PC-3 (cell line): ENCODE measurements at regions not wholly inside any gene's neighbourhood (a gene's known extent, or its start where the extent isn't known, plus 50 kb on each side); places are given as distances from the start of the nearest gene placed in this dataset.

Experiments used
- ATAC-seq: fragments of 200-7000 bp; cut with Tn5 transposase; 2 replicates; pipeline ENCODE4 v1.9.1; 2020; ENCODE audit warnings: mild to moderate bottlenecking, moderate library complexity
- BruUV-seq: library from RNA; stranded (reverse); fragments of 400-500 nt; replicated peaks from 2 replicates; lab custom pipeline; 2021; lab: Mats Ljungman, UMichigan
- CTCF ChIA-PET: fragments of 300-600 bp; sonication (Branson Sonifier 250); formaldehyde crosslinking; loops from one replicate; lab custom pipeline; 2022; ENCODE audit warnings: antibody characterized with exemption; lab: Charles Lee
- POLR2A ChIA-PET: fragments of 300-600 bp; sonication (Branson Sonifier 250); formaldehyde crosslinking; loops from one replicate; lab custom pipeline; 2022; ENCODE audit warnings: antibody characterized with exemption; ENCODE audit not compliant: unreplicated experiment; lab: Charles Lee
- DNase-seq: peaks from one replicate; pipeline ENCODE4 v3.0.0-alpha.2; 2015
- H2AFZ ChIP-seq: fragments of 300-600 bp; sonication (generic); 2 replicates; pipeline ENCODE4 v1.6.0; 2016; ENCODE audit warnings: antibody characterized with exemption, low read length
- H3F3A ChIP-seq: fragments of 300-600 bp; sonication (generic); one replicate; pipeline ENCODE4 v1.6.0; 2017; ENCODE audit warnings: antibody characterized with exemption, low read length, control low read depth, mild to moderate bottlenecking; ENCODE audit not compliant: unreplicated experiment
- H3K27ac ChIP-seq: fragments of 300-600 bp; sonication (generic); 2 replicates; pipeline ENCODE4 v1.5.1; 2016; ENCODE audit warnings: mild to moderate bottlenecking, low read length
- H3K27me3 ChIP-seq: fragments of 300-600 bp; sonication (generic); 2 replicates; pipeline ENCODE4 v1.6.1; 2016; ENCODE audit warnings: low read length, mixed read lengths
- H3K36me3 ChIP-seq: fragments of 300-600 bp; sonication (generic); 2 replicates; pipeline ENCODE4 v1.6.1; 2016; ENCODE audit warnings: low read depth, mixed run types, low read length, mixed read lengths
- H3K4me1 ChIP-seq: fragments of 300-600 bp; sonication (generic); 2 replicates; pipeline ENCODE4 v1.5.1; 2016; ENCODE audit warnings: low read length; ENCODE audit not compliant: insufficient read depth
- H3K4me2 ChIP-seq: fragments of 300-600 bp; sonication (generic); 2 replicates; pipeline ENCODE4 v1.6.0; 2016; ENCODE audit warnings: low read length
- H3K4me3 ChIP-seq: fragments of 300-600 bp; sonication (generic); 2 replicates; pipeline ENCODE4 v1.5.1; 2016; ENCODE audit warnings: mild to moderate bottlenecking, low read length, mixed read lengths
- H3K79me2 ChIP-seq: fragments of 300-600 bp; sonication (generic); 2 replicates; pipeline ENCODE4 v1.6.1; 2017; ENCODE audit warnings: low read length, mixed read lengths
- H3K9ac ChIP-seq: fragments of 300-600 bp; sonication (generic); 2 replicates; pipeline ENCODE4 v1.6.0; 2016; ENCODE audit warnings: mild to moderate bottlenecking, low read length
- H3K9me2 ChIP-seq: fragments of 300-600 bp; sonication (generic); replicated peaks from 2 replicates; pipeline ENCODE4 v1.6.1; 2016; ENCODE audit warnings: mixed run types, low read length, mixed read lengths
- H3K9me3 ChIP-seq: fragments of 300-600 bp; sonication (generic); 2 replicates; pipeline ENCODE4 v1.6.1; 2016; ENCODE audit warnings: low read length, mixed read lengths
- H4K20me1 ChIP-seq: fragments of 300-600 bp; sonication (generic); 2 replicates; pipeline ENCODE4 v1.6.1; 2016; ENCODE audit warnings: low read length, mixed read lengths
- CTCF ChIP-seq: fragments of 300-600 bp; sonication (generic); conservative IDR thresholded peaks from 2 replicates; pipeline ENCODE4 v1.5.1; 2017; ENCODE audit warnings: antibody characterized with exemption, low read depth, mild to moderate bottlenecking, low read length
- EZH2 ChIP-seq: fragments of 300-600 bp; sonication (generic); IDR thresholded peaks from one replicate; pipeline ENCODE4 v1.6.1; 2017; ENCODE audit warnings: antibody characterized with exemption, mild to moderate bottlenecking, low read length; ENCODE audit not compliant: unreplicated experiment
- EZH2phosphoT487 ChIP-seq: fragments of 300-600 bp; sonication (generic); IDR thresholded peaks from 2 replicates; pipeline ENCODE4 v1.6.1; 2018; ENCODE audit warnings: mild to moderate bottlenecking, antibody characterized with exemption, low read length, borderline replicate concordance
- intact Hi-C: fragments of 100-400 bp; cut with micrococcal nuclease; formaldehyde crosslinking; loops from 2 replicates; pipeline ENCODE4 v1.9.0; 2023

GRCh38 chr15:69887553-69887952 is 210.2 kb downstream of the TLE3 start:
- no peaks in the 10 kb centered on the region for H4K20me1 ChIP-seq
- no peaks in the 10 kb centered on the region for H3K9me2 ChIP-seq
- H3K79me2 ChIP-seq: no peaks in the 10 kb centered on the region
- ATAC-seq (no peak), DNase-seq (no peak)
- intact Hi-C loops: no loop called here
- TF ChIP-seq EZH2 (no peak), EZH2phosphoT487 (no peak), CTCF (no peak)
- no peaks in the 10 kb centered on the region for H3K4me1 ChIP-seq
- H2AFZ ChIP-seq: no peak overlapping the region
- no peak overlapping the region for H3K4me2 ChIP-seq
- no peaks in the 10 kb centered on the region for H3K9me3 ChIP-seq
- H3F3A ChIP-seq: no peaks in the 10 kb centered on the region
- no peak overlapping the region for H3K9ac ChIP-seq
- no peak overlapping the region for H3K27ac ChIP-seq
- BruUV-seq: no TSS peak
- ChIA-PET POLR2A (no interaction called here), CTCF (no interaction called here)
- H3K27me3 ChIP-seq: peaks cover 28% of the 10 kb centered on the region
- H3K36me3 ChIP-seq: no peaks in the 10 kb centered on the region
- no peak overlapping the region for H3K4me3 ChIP-seq

- Histone ChIP-seq H3K9me3 (no peaks in the 10 kb centered on the region), H3K27ac (no peak overlapping the region), H3K9ac (no peak overlapping the region), H3K27me3 (peaks cover 36% of the 10 kb centered on the region), H3K9me2 (no peaks in the 10 kb centered on the region), H4K20me1 (no peaks in the 10 kb centered on the region), H3K36me3 (no peaks in the 10 kb centered on the region), H3K4me2 (no peak overlapping the region), H3K4me3 (no peak overlapping the region), H2AFZ (no peak overlapping the region), H3F3A (no peaks in the 10 kb centered on the region), H3K4me1 (no peaks in the 10 kb centered on the region), H3K79me2 (no peaks in the 10 kb centered on the region)
- BruUV-seq: no TSS peak
- ChIA-PET POLR2A (no interaction called here), CTCF (no interaction called here)
- ATAC-seq (no peak), DNase-seq (no peak)
- TF ChIP-seq EZH2phosphoT487 (no peak), EZH2 (no peak), CTCF (no peak)
- intact Hi-C loops: no loop called here
Measured at GRCh38 chr15:69888406-69888805, 209.3 kb downstream of the TLE3 start.

GRCh38 chr15:69891070-69891536 is 206.6 kb downstream of the TLE3 start:
- Histone ChIP-seq H3K79me2 (no peaks in the 10 kb centered on the region), H3K9me3 (no peaks in the 10 kb centered on the region), H3K36me3 (no peaks in the 10 kb centered on the region), H2AFZ (no peak overlapping the region), H3F3A (no peaks in the 10 kb centered on the region), H3K4me2 (no peak overlapping the region), H3K27me3 (peaks cover 63% of the 10 kb centered on the region), H3K9me2 (no peaks in the 10 kb centered on the region), H3K27ac (no peak overlapping the region), H3K4me3 (no peak overlapping the region), H3K9ac (no peak overlapping the region), H3K4me1 (no peaks in the 10 kb centered on the region), H4K20me1 (no peaks in the 10 kb centered on the region)
- CTCF ChIA-PET: interaction anchor here (0.7 kb wide), 1 partner anchor 1462 kb away, joined by 3 read pairs; no protein-coding TSS in a partner anchor
- DNase-seq: no peak
- no TSS peak for BruUV-seq
- POLR2A ChIA-PET: no interaction called here
- no peak for TF ChIP-seq EZH2phosphoT487
- no peak for TF ChIP-seq EZH2
- TF ChIP-seq CTCF: no peak
- intact Hi-C loops: no loop called here
- ATAC-seq: no peak
